Stimulated activated naive CD8-positive, alpha-beta T cell treated with anti-CD3 and anti-CD28 coated beads, Interleukin-15, Interleukin-2, amounts not matched to agents 100 ng/mL and 50 ng/mL, for 24 hours (primary cell): ENCODE measurements at regions not wholly inside any gene's neighbourhood (a gene's known extent, or its start where the extent isn't known, plus 50 kb on each side); places are given as distances from the start of the nearest gene placed in this dataset.

Source experiments
- H3K27ac Mint-ChIP-seq: one replicate; pipeline ENCODE4 v1.8.0; 2021; ENCODE audit warnings: mild to moderate bottlenecking, mixed read lengths
- H3K27me3 Mint-ChIP-seq: one replicate; pipeline ENCODE4 v1.8.0; 2021; ENCODE audit warnings: mixed read lengths
- H3K36me3 Mint-ChIP-seq: one replicate; pipeline ENCODE4 v1.8.0; 2021; ENCODE audit warnings: low read depth, mixed read lengths
- H3K4me1 Mint-ChIP-seq: one replicate; pipeline ENCODE4 v1.8.0; 2021; ENCODE audit warnings: low read depth, mixed read lengths
- H3K4me3 Mint-ChIP-seq: one replicate; pipeline ENCODE4 v1.8.0; 2021; ENCODE audit warnings: mild to moderate bottlenecking, mixed read lengths
- H3K9me3 Mint-ChIP-seq: one replicate; pipeline ENCODE4 v1.8.0; 2021; ENCODE audit warnings: mixed read lengths

GRCh38 chr4:108261026-108261425 is 92.3 kb upstream of the LEF1 start:
- no peaks in the 10 kb centered on the region for H3K4me1 Mint-ChIP-seq
- H3K9me3 Mint-ChIP-seq, result peaks cover 5% of the 10 kb centered on the region
- H3K36me3 Mint-ChIP-seq, result no peaks in the 10 kb centered on the region
- H3K4me3 Mint-ChIP-seq, result no peak overlapping the region
- no peak overlapping the region for H3K27ac Mint-ChIP-seq
- H3K27me3 Mint-ChIP-seq, result no peaks in the 10 kb centered on the region

GRCh38 chr4:108256538-108256937 is 87.8 kb upstream of the LEF1 start:
- no peaks in the 10 kb centered on the region for H3K36me3 Mint-ChIP-seq
- no peaks in the 10 kb centered on the region for H3K4me1 Mint-ChIP-seq
- H3K4me3 Mint-ChIP-seq, result no peak overlapping the region
- H3K27me3 Mint-ChIP-seq, result no peaks in the 10 kb centered on the region
- no peaks in the 10 kb centered on the region for H3K9me3 Mint-ChIP-seq
- no peak overlapping the region for H3K27ac Mint-ChIP-seq

- Mint-ChIP-seq H3K9me3 (no peaks in the 10 kb centered on the region), H3K4me1 (no peaks in the 10 kb centered on the region), H3K4me3 (no peak overlapping the region), H3K27ac (no peak overlapping the region), H3K27me3 (no peaks in the 10 kb centered on the region), H3K36me3 (no peaks in the 10 kb centered on the region)
These were observed 86.5 kb upstream of the LEF1 start for GRCh38 chr4:108255203-108255747.

- no peak overlapping the region for H3K4me3 Mint-ChIP-seq
- no peaks in the 10 kb centered on the region for H3K27me3 Mint-ChIP-seq
- peaks cover 4% of the 10 kb centered on the region for H3K4me1 Mint-ChIP-seq
- H3K36me3 Mint-ChIP-seq, result no peaks in the 10 kb centered on the region
- peaks cover 16% of the 10 kb centered on the region for H3K9me3 Mint-ChIP-seq
- H3K27ac Mint-ChIP-seq, result no peak overlapping the region
These were observed 80.7 kb upstream of the LEF1 start for GRCh38 chr4:108249397-108249796.

GRCh38 chr4:108247387-108248049 is 78.8 kb upstream of the LEF1 start:
- Mint-ChIP-seq H3K27ac (no peak overlapping the region), H3K9me3 (peaks cover 16% of the 10 kb centered on the region), H3K27me3 (no peaks in the 10 kb centered on the region), H3K36me3 (no peaks in the 10 kb centered on the region), H3K4me1 (peaks cover 5% of the 10 kb centered on the region), H3K4me3 (no peak overlapping the region)

GRCh38 chr4:108244606-108245005 is 75.9 kb upstream of the LEF1 start:
- H3K4me1 Mint-ChIP-seq, result peaks cover 5% of the 10 kb centered on the region
- H3K27me3 Mint-ChIP-seq, result no peaks in the 10 kb centered on the region
- peaks cover 3% of the 10 kb centered on the region for H3K36me3 Mint-ChIP-seq
- H3K4me3 Mint-ChIP-seq, result no peak overlapping the region
- peaks cover 19% of the 10 kb centered on the region for H3K9me3 Mint-ChIP-seq
- H3K27ac Mint-ChIP-seq, result no peak overlapping the region

GRCh38 chr4:108240366-108240765 is 71.6 kb upstream of the LEF1 start:
- H3K4me3 Mint-ChIP-seq, result no peak overlapping the region
- H3K27ac Mint-ChIP-seq, result no peak overlapping the region
- peaks cover 3% of the 10 kb centered on the region for H3K27me3 Mint-ChIP-seq
- peaks cover 3% of the 10 kb centered on the region for H3K36me3 Mint-ChIP-seq
- H3K9me3 Mint-ChIP-seq, result peaks cover 8% of the 10 kb centered on the region
- peaks cover 5% of the 10 kb centered on the region for H3K4me1 Mint-ChIP-seq

- H3K27ac Mint-ChIP-seq, result no peak overlapping the region
- H3K9me3 Mint-ChIP-seq, result peaks cover 8% of the 10 kb centered on the region
- H3K36me3 Mint-ChIP-seq, result peaks cover 11% of the 10 kb centered on the region
- H3K4me1 Mint-ChIP-seq, result no peaks in the 10 kb centered on the region
- peaks cover 3% of the 10 kb centered on the region for H3K27me3 Mint-ChIP-seq
- H3K4me3 Mint-ChIP-seq, result no peak overlapping the region
These were observed 69.0 kb upstream of the LEF1 start for GRCh38 chr4:108237693-108238092.

GRCh38 chr4:108236264-108236663 is 67.5 kb upstream of the LEF1 start:
- Mint-ChIP-seq H3K36me3 (peaks cover 11% of the 10 kb centered on the region), H3K4me3 (no peak overlapping the region), H3K27me3 (peaks cover 3% of the 10 kb centered on the region), H3K4me1 (no peaks in the 10 kb centered on the region), H3K27ac (no peak overlapping the region), H3K9me3 (peaks cover 8% of the 10 kb centered on the region)

- H3K4me3 Mint-ChIP-seq, result no peak overlapping the region
- no peak overlapping the region for H3K27ac Mint-ChIP-seq
- H3K27me3 Mint-ChIP-seq, result no peaks in the 10 kb centered on the region
- H3K9me3 Mint-ChIP-seq, result peaks cover 5% of the 10 kb centered on the region
- H3K36me3 Mint-ChIP-seq, result no peaks in the 10 kb centered on the region
- peaks cover 5% of the 10 kb centered on the region for H3K4me1 Mint-ChIP-seq
These were observed 59.2 kb upstream of the LEF1 start for GRCh38 chr4:108227923-108228322.

GRCh38 chr4:108224611-108225053 is 55.9 kb upstream of the LEF1 start:
- no peak overlapping the region for H3K27ac Mint-ChIP-seq
- H3K9me3 Mint-ChIP-seq, result peaks cover 5% of the 10 kb centered on the region
- H3K4me1 Mint-ChIP-seq, result peaks cover 5% of the 10 kb centered on the region
- no peak overlapping the region for H3K4me3 Mint-ChIP-seq
- no peaks in the 10 kb centered on the region for H3K36me3 Mint-ChIP-seq
- H3K27me3 Mint-ChIP-seq, result no peaks in the 10 kb centered on the region

- no peaks in the 10 kb centered on the region for H3K27me3 Mint-ChIP-seq
- peaks cover 5% of the 10 kb centered on the region for H3K9me3 Mint-ChIP-seq
- H3K27ac Mint-ChIP-seq, result no peak overlapping the region
- peaks cover 5% of the 10 kb centered on the region for H3K4me1 Mint-ChIP-seq
- no peak overlapping the region for H3K4me3 Mint-ChIP-seq
- H3K36me3 Mint-ChIP-seq, result no peaks in the 10 kb centered on the region
These were observed 54.6 kb upstream of the LEF1 start for GRCh38 chr4:108223313-108223712.

GRCh38 chr4:108219998-108220397 is 51.3 kb upstream of the LEF1 start:
- Mint-ChIP-seq H3K4me3 (no peak overlapping the region), H3K27ac (no peak overlapping the region), H3K27me3 (no peaks in the 10 kb centered on the region), H3K4me1 (peaks cover 3% of the 10 kb centered on the region), H3K9me3 (peaks cover 7% of the 10 kb centered on the region), H3K36me3 (no peaks in the 10 kb centered on the region)
